GM12874 (cell line): ENCODE measurements at regions not wholly inside any gene's neighbourhood (a gene's known extent, or its start where the extent isn't known, plus 50 kb on each side); places are given as distances from the start of the nearest gene placed in this dataset.

ENCODE experiments used
- TF ChIP-seq, protein P1 (sequence below): IDR thresholded peaks from 2 replicates; pipeline ENCODE4 v1.5.1; 2011; ENCODE audit warnings: low read depth, mild to moderate bottlenecking, control low read depth, low read length, moderate library complexity; ENCODE audit not compliant: insufficient read depth

DNA sequence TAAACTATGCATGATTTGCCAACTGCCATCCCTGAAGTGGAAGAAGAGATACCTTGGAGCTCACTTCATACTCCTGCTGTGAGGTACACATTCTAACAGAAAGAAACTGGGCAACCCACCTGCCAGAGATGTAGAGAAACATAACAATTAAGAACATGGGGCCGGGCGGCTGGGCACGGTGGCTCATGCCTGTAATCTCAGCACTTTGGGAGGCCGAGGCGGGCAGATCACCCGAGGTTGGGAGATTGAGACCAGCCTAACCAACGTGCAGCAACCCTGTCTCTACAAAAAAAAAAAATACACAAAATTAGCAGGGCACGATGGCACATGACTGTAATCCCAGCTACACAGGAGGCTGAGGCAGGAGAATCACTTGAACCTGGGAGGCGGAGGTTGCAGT lies 402.6 kb upstream of the ANKRD30A start:
- TF ChIP-seq, protein P1, sequence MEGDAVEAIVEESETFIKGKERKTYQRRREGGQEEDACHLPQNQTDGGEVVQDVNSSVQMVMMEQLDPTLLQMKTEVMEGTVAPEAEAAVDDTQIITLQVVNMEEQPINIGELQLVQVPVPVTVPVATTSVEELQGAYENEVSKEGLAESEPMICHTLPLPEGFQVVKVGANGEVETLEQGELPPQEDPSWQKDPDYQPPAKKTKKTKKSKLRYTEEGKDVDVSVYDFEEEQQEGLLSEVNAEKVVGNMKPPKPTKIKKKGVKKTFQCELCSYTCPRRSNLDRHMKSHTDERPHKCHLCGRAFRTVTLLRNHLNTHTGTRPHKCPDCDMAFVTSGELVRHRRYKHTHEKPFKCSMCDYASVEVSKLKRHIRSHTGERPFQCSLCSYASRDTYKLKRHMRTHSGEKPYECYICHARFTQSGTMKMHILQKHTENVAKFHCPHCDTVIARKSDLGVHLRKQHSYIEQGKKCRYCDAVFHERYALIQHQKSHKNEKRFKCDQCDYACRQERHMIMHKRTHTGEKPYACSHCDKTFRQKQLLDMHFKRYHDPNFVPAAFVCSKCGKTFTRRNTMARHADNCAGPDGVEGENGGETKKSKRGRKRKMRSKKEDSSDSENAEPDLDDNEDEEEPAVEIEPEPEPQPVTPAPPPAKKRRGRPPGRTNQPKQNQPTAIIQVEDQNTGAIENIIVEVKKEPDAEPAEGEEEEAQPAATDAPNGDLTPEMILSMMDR: no peak

DNA sequence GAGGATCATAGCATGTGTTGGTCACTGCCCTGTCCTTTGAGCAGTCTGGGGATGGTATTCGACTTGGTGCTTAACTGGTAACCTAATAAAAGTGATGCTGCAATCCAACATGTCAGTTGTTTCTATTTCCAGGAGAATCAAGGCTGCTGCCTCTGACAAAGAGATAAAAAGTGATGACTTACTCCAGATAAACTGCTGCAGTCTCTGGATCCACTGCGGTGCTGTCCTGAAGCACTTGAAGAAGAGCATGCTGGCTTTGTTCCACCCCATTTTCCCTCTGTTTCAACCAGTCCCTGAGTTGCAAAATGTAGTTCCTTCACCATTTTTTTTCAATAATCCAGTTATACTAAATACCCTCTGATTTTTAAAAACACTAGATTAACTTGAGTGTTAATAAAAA lies 403.5 kb upstream of the ANKRD30A start:
- TF ChIP-seq, protein P1: no peak

- TF ChIP-seq, protein P1: no peak
Observed at GRCh38 chr10:36720895-36721294, 404.5 kb upstream of the ANKRD30A start.

DNA sequence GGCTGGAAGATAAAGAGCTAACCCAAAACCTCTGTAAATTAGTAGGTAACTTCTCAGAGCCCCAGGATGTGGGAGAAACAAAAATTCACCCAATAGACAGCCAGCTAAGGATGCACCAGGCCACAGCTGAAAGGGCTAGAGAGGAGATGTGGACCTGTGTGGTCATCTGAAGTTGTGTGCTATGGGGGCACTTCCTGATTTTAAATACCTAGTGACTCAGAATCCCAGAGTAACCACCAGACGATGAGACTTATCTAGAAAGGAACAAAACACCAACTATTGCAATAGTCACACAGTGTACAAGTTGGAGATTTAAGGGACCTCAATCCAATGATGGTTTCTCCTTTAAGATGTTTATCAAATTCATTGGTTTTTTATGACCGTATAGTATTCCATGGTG lies 408.3 kb upstream of the ANKRD30A start:
- TF ChIP-seq, protein P1: no peak

- TF ChIP-seq, protein P1: no peak
Observed at GRCh38 chr10:36716291-36716690, 409.1 kb upstream of the ANKRD30A start.

DNA sequence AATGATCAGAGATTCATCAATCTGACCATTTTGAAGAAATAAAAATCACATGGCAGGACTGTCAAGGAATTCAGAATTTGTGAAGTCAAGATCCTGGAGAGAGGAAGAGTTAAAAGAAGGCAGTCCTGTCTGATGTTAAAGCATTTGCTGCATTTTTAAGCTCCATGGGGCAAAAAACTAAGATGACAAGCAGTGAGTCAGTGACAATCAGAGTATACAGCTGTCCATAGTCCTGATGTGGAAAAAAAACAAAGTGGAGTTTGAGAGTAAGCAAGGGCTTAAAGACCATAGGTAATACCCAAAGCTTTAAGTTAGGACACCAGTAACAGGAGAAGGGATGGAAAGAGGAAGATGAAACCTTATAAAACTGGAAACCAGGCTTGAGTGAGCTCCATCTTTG lies 412.7 kb upstream of the ANKRD30A start:
- TF ChIP-seq, protein P1: no peak

- TF ChIP-seq, protein P1: no peak
Observed at GRCh38 chr10:36711361-36711760, 414.0 kb upstream of the ANKRD30A start.

GRCh38 chr10:36704124-36704523 lies 421.3 kb upstream of the ANKRD30A start:
- TF ChIP-seq, protein P1: no peak
